ENCODE measurements at regions not wholly inside any gene's neighbourhood (a gene's known extent, or its start where the extent isn't known, plus 50 kb on each side); places are given as distances from the start of the nearest gene placed in this dataset.
"Not testable (repeated sequence)": the region's sequence is repeated elsewhere in the genome, so short reads cannot be mapped to it uniquely, and the experiment has no call there.

- peaks cover 0 to 4% of the 10 kb centered on the region in 2 donors for H3K9me3 Mint-ChIP-seq
- no peaks in the 10 kb centered on the region for H3K36me3 Mint-ChIP-seq
- ATAC-seq (no peak), DNase-seq (ENCODE audit: low spot score in 2 of 2) (no peak)
- H3K27ac Mint-ChIP-seq: no peak overlapping the region
These were observed 235.9 kb upstream of the RGS17 start for GRCh38 chr6:153367021-153367420.

GRCh38 chr6:153357391-153357790 is 226.3 kb upstream of the RGS17 start:
- DNase-seq (ENCODE audit: low spot score in 2 of 2) (no peak), ATAC-seq (no peak)
- Mint-ChIP-seq H3K9me3 (no peaks in the 10 kb centered on the region), H3K36me3 (no peaks in the 10 kb centered on the region), H3K27ac (no peak overlapping the region)

GRCh38 chr6:153340568-153340967 is 209.5 kb upstream of the RGS17 start:
- DNase-seq (ENCODE audit: low spot score in 2 of 2): no peak
- Mint-ChIP-seq H3K27ac (no peak overlapping the region), H3K36me3 (no peaks in the 10 kb centered on the region), H3K9me3 (peaks cover 0 to 4% of the 10 kb centered on the region in 2 donors)
- ATAC-seq: no peak

- DNase-seq (ENCODE audit: low spot score in 2 of 2) (no peak), ATAC-seq (no peak)
- peaks cover 4 to 12% of the 10 kb centered on the region in 2 donors for H3K9me3 Mint-ChIP-seq
These were observed 203.0 kb upstream of the RGS17 start for GRCh38 chr6:153334121-153334520.

GRCh38 chr6:153331221-153331620 is 200.1 kb upstream of the RGS17 start:
- H3K27ac Mint-ChIP-seq; DNase-seq (ENCODE audit: low spot score in 2 of 2): not testable (repeated sequence)

More at GRCh38 chr6:153334121-153334520, 203.0 kb upstream of the RGS17 start:
- Mint-ChIP-seq H3K36me3 (no peaks in the 10 kb centered on the region), H3K27ac (no peak overlapping the region)

GRCh38 chr6:153328194-153328593 is 197.1 kb upstream of the RGS17 start:
- no peak overlapping the region for H3K27ac Mint-ChIP-seq
- no peak for ATAC-seq

More at GRCh38 chr6:153331221-153331620, 200.1 kb upstream of the RGS17 start:
- not testable (repeated sequence) for ATAC-seq, H3K36me3 Mint-ChIP-seq
- peaks cover 4 to 12% of the 10 kb centered on the region in 2 donors for H3K9me3 Mint-ChIP-seq

GRCh38 chr6:153325661-153326060 is 194.6 kb upstream of the RGS17 start:
- H3K9me3 Mint-ChIP-seq: peaks cover 0 to 4% of the 10 kb centered on the region in 2 donors
- no peak overlapping the region for H3K27ac Mint-ChIP-seq
- ATAC-seq (no peak), DNase-seq (ENCODE audit: low spot score in 2 of 2) (no peak)
- no peaks in the 10 kb centered on the region for H3K36me3 Mint-ChIP-seq

More at GRCh38 chr6:153328194-153328593, 197.1 kb upstream of the RGS17 start:
- Mint-ChIP-seq H3K9me3 (peaks cover 4 to 12% of the 10 kb centered on the region in 2 donors), H3K36me3 (no peaks in the 10 kb centered on the region)
- DNase-seq (ENCODE audit: low spot score in 2 of 2): no peak

- no peaks in the 10 kb centered on the region for H3K9me3 Mint-ChIP-seq
- H3K36me3 Mint-ChIP-seq: no peaks in the 10 kb centered on the region
- no peak overlapping the region for H3K27ac Mint-ChIP-seq
- DNase-seq (ENCODE audit: low spot score in 2 of 2): peak in 1 of 2 donors; percentile 7
- ATAC-seq: peak; percentile 37 to 68
These were observed 181.6 kb upstream of the RGS17 start for GRCh38 chr6:153312634-153313033.

GRCh38 chr6:153309651-153310050 is 178.6 kb upstream of the RGS17 start:
- no peaks in the 10 kb centered on the region for H3K36me3 Mint-ChIP-seq
- ATAC-seq (no peak), DNase-seq (ENCODE audit: low spot score in 2 of 2) (no peak)
- no peaks in the 10 kb centered on the region for H3K9me3 Mint-ChIP-seq
- no peak overlapping the region for H3K27ac Mint-ChIP-seq

- Mint-ChIP-seq H3K9me3 (no peaks in the 10 kb centered on the region), H3K27ac (no peak overlapping the region), H3K36me3 (no peaks in the 10 kb centered on the region)
- no peak for DNase-seq (ENCODE audit: low spot score in 2 of 2)
- ATAC-seq: no peak
These were observed 171.1 kb upstream of the RGS17 start for GRCh38 chr6:153302133-153302532.

- no peak for ATAC-seq
- Mint-ChIP-seq H3K36me3 (no peaks in the 10 kb centered on the region), H3K9me3 (no peaks in the 10 kb centered on the region), H3K27ac (no peak overlapping the region)
- DNase-seq (ENCODE audit: low spot score in 2 of 2): no peak
These were observed 170.5 kb upstream of the RGS17 start for GRCh38 chr6:153301602-153302001.

GRCh38 chr6:153282456-153282855 is 151.4 kb upstream of the RGS17 start:
- H3K36me3 Mint-ChIP-seq; H3K9me3 Mint-ChIP-seq; DNase-seq (ENCODE audit: low spot score in 2 of 2); ATAC-seq; H3K27ac Mint-ChIP-seq: not testable (repeated sequence)

- no peak for DNase-seq (ENCODE audit: low spot score in 2 of 2)
- ATAC-seq: no peak
- Mint-ChIP-seq H3K9me3 (peaks cover 0 to 5% of the 10 kb centered on the region in 2 donors), H3K36me3 (no peaks in the 10 kb centered on the region), H3K27ac (no peak overlapping the region)
These were observed 144.9 kb upstream of the RGS17 start for GRCh38 chr6:153275997-153276396.

- ATAC-seq (no peak), DNase-seq (ENCODE audit: low spot score in 2 of 2) (no peak)
- Mint-ChIP-seq H3K36me3 (no peaks in the 10 kb centered on the region), H3K9me3 (peaks cover 0 to 9% of the 10 kb centered on the region in 2 donors), H3K27ac (no peak overlapping the region)
These were observed 141.3 kb upstream of the RGS17 start for GRCh38 chr6:153272201-153272980.

- DNase-seq (ENCODE audit: low spot score in 2 of 2): no peak
- no peak for ATAC-seq
- H3K9me3 Mint-ChIP-seq: peaks cover 3 to 11% of the 10 kb centered on the region in 2 donors
- H3K36me3 Mint-ChIP-seq: no peaks in the 10 kb centered on the region
- no peak overlapping the region for H3K27ac Mint-ChIP-seq
These were observed 132.4 kb upstream of the RGS17 start for GRCh38 chr6:153263489-153263888.

- no peak for DNase-seq (ENCODE audit: low spot score in 2 of 2)
- Mint-ChIP-seq H3K27ac (no peak overlapping the region), H3K36me3 (no peaks in the 10 kb centered on the region), H3K9me3 (no peaks in the 10 kb centered on the region)
- no peak for ATAC-seq
These were observed 120.2 kb upstream of the RGS17 start for GRCh38 chr6:153251326-153251725.

GRCh38 chr6:153237670-153238069 is 106.6 kb upstream of the RGS17 start:
- DNase-seq (ENCODE audit: low spot score in 2 of 2) (no peak), ATAC-seq (no peak)
- Mint-ChIP-seq H3K36me3 (no peaks in the 10 kb centered on the region), H3K27ac (no peak overlapping the region), H3K9me3 (peaks cover 0 to 3% of the 10 kb centered on the region in 2 donors)

GRCh38 chr6:153231048-153231646 is 100.1 kb upstream of the RGS17 start:
- no peak overlapping the region for H3K27ac Mint-ChIP-seq
- H3K36me3 Mint-ChIP-seq: no peaks in the 10 kb centered on the region
- H3K9me3 Mint-ChIP-seq: no peaks in the 10 kb centered on the region
- peak in 1 of 2 donors; percentile 49 for ATAC-seq
- DNase-seq (ENCODE audit: low spot score in 2 of 2): peak in 1 of 2 donors; percentile 58
